Neuronal stem cell (in vitro differentiated cells): ENCODE measurements at regions not wholly inside any gene's neighbourhood (a gene's known extent, or its start where the extent isn't known, plus 50 kb on each side); places are given as distances from the start of the nearest gene placed in this dataset.

Experiments
- DNase-seq: peaks from one replicate; pipeline ENCODE4 v3.0.0-alpha.2; 2013; ENCODE audit warnings: low spot score
- H2AFZ ChIP-seq: one replicate; pipeline ENCODE4 v1.6.1; 2013; ENCODE audit warnings: mild to moderate bottlenecking, low read length, inconsistent platforms
- H2AK5ac ChIP-seq: 2 replicates; pipeline ENCODE4 v1.6.1; 2013; ENCODE audit warnings: low read depth, mild to moderate bottlenecking, inconsistent platforms, low read length, moderate library complexity, mixed read lengths
- H2BK120ac ChIP-seq: 2 replicates; pipeline ENCODE4 v1.6.1; 2013; ENCODE audit warnings: low read depth, mild to moderate bottlenecking, inconsistent platforms, low read length, moderate library complexity, mixed read lengths
- H2BK12ac ChIP-seq: one replicate; pipeline ENCODE4 v1.6.1; 2013; ENCODE audit warnings: low read length, inconsistent platforms
- H2BK15ac ChIP-seq: 2 replicates; pipeline ENCODE4 v1.6.1; 2013; ENCODE audit warnings: mild to moderate bottlenecking, low read length, inconsistent platforms, mixed read lengths
- H2BK5ac ChIP-seq: one replicate; pipeline ENCODE4 v1.6.1; 2013; ENCODE audit warnings: inconsistent platforms, mild to moderate bottlenecking, low read length, moderate library complexity
- H3K14ac ChIP-seq: one replicate; pipeline ENCODE4 v1.6.1; 2013; ENCODE audit warnings: low read length, inconsistent platforms
- H3K18ac ChIP-seq: 2 replicates; pipeline ENCODE4 v1.6.1; 2013; ENCODE audit warnings: low read length, inconsistent platforms
- H3K23ac ChIP-seq: 2 replicates; pipeline ENCODE4 v1.6.1; 2013; ENCODE audit warnings: low read depth, mild to moderate bottlenecking, mixed read lengths, low read length, inconsistent platforms; ENCODE audit not compliant: poor library complexity
- H3K27ac ChIP-seq: replicated peaks from 3 replicates; pipeline ENCODE4 v1.5.1; 2013; ENCODE audit warnings: low read length, inconsistent platforms
- H3K27me3 ChIP-seq, 3 experiments: 2 replicates each; pipeline ENCODE4 v1.6.1; 2013; ENCODE audit warnings: low read length in 3 of 3, mild to moderate bottlenecking in 2 of 3, inconsistent platforms in 1 of 3, low read depth in 1 of 3, mixed read lengths in 1 of 3, moderate library complexity in 1 of 3; ENCODE audit not compliant: control insufficient read depth in 3 of 3, insufficient read depth in 3 of 3
- H3K36me3 ChIP-seq, 2 donors: replicated peaks in 1 of 2; 2 replicates each; pipeline ENCODE4 v1.6.1; 2013; ENCODE audit warnings: low read length in 2 of 2; ENCODE audit not compliant: control insufficient read depth in 2 of 2, insufficient read depth in 2 of 2
- H3K4ac ChIP-seq: 2 replicates; pipeline ENCODE4 v1.6.1; 2013; ENCODE audit warnings: inconsistent platforms, mild to moderate bottlenecking, low read length, moderate library complexity
- H3K4me1 ChIP-seq, 2 donors: 1 replicate in 1 of 2; 2 replicates in 1 of 2; pipeline ENCODE4 v1.6.1; 2013; ENCODE audit warnings: low read length in 2 of 2, low read depth in 1 of 2; ENCODE audit not compliant: control insufficient read depth in 2 of 2, insufficient read depth in 1 of 2
- H3K4me2 ChIP-seq: one replicate; pipeline ENCODE4 v1.6.1; 2013; ENCODE audit warnings: mild to moderate bottlenecking, low read length, inconsistent platforms; ENCODE audit not compliant: insufficient read depth, poor library complexity, severe bottlenecking
- H3K4me3 ChIP-seq, 2 donors: 2 replicates each; pipeline ENCODE4 v1.5.1; 2013; ENCODE audit warnings: low read length in 2 of 2, mild to moderate bottlenecking in 2 of 2, inconsistent platforms in 1 of 2, moderate library complexity in 1 of 2
- H3K79me1 ChIP-seq: one replicate; pipeline ENCODE4 v1.6.1; 2013; ENCODE audit warnings: low read depth, mild to moderate bottlenecking, inconsistent platforms, low read length, moderate library complexity
- H3K9ac ChIP-seq: one replicate; pipeline ENCODE4 v1.6.1; 2013; ENCODE audit warnings: mild to moderate bottlenecking, low read depth, low read length, inconsistent platforms; ENCODE audit not compliant: poor library complexity
- H3K9me3 ChIP-seq, 2 donors: replicated peaks in 1 of 2; 2 replicates each; pipeline versions ENCODE3 to v1.6.1; 2013; ENCODE audit warnings: low read length in 2 of 2, mild to moderate bottlenecking in 2 of 2, inconsistent platforms in 1 of 2, low read depth in 1 of 2, mixed read lengths in 1 of 2, moderate library complexity in 1 of 2; ENCODE audit not compliant: control insufficient read depth in 2 of 2, insufficient read depth in 1 of 2
- H4K8ac ChIP-seq: one replicate; pipeline ENCODE4 v1.6.1; 2013; ENCODE audit warnings: low read depth, mild to moderate bottlenecking, inconsistent platforms, low read length, moderate library complexity
- H4K91ac ChIP-seq: one replicate; pipeline ENCODE4 v1.6.1; 2013; ENCODE audit warnings: low read length, low read depth, mild to moderate bottlenecking, inconsistent platforms; ENCODE audit not compliant: poor library complexity
- WGBS, 2 donors: extraction: QIAGEN DNeasy Blood & Tissue Kit; methylation state at CpG; one replicate each; pipeline ENCODE4 v1.1.7; 2013; ENCODE audit warnings: missing lambda C conversion rate in 2 of 2, mixed read lengths in 1 of 2; ENCODE audit not compliant: insufficient read length in 2 of 2, insufficient replicate concordance in 1 of 2; ENCODE audit errors: extremely low coverage in 2 of 2; 5-methylcytosine and 5-hydroxymethylcytosine counted together

- H2BK5ac ChIP-seq: no peak overlapping the region
- no peaks in the 10 kb centered on the region for H3K27me3 ChIP-seq
- no peak overlapping the region for H3K9ac ChIP-seq
- no peak overlapping the region for H3K4ac ChIP-seq
- no peak overlapping the region for H2BK12ac ChIP-seq
- no peak overlapping the region for H2BK120ac ChIP-seq
- H3K4me1 ChIP-seq: no peaks in the 10 kb centered on the region
- H4K8ac ChIP-seq: no peak overlapping the region
- H3K4me2 ChIP-seq: no peak overlapping the region
- H3K79me1 ChIP-seq: no peaks in the 10 kb centered on the region
- DNase-seq: no peak
- H3K23ac ChIP-seq: no peak overlapping the region
- no CpG with 5 or more reads among the region's 2 CpGs for WGBS, 2 donors
- H3K27ac ChIP-seq: no peak overlapping the region
- H3K18ac ChIP-seq: no peak overlapping the region
- no peaks in the 10 kb centered on the region for H3K36me3 ChIP-seq
- no peak overlapping the region for H2BK15ac ChIP-seq
- H2AK5ac ChIP-seq: no peak overlapping the region
- H4K91ac ChIP-seq: no peak overlapping the region
- H3K9me3 ChIP-seq: no peaks in the 10 kb centered on the region
- no peak overlapping the region for H2AFZ ChIP-seq
- no peak overlapping the region for H3K4me3 ChIP-seq
- no peak overlapping the region for H3K14ac ChIP-seq
Measured at GRCh38 chr3:176926688-176927087, 270.6 kb downstream of the TBL1XR1 start.

GRCh38 chr3:176926034-176926433, 271.2 kb downstream of the TBL1XR1 start:
- Histone ChIP-seq H3K18ac (no peak overlapping the region), H3K4me1 (no peaks in the 10 kb centered on the region), H4K91ac (no peak overlapping the region), H3K27me3 (no peaks in the 10 kb centered on the region), H3K27ac (no peak overlapping the region), H4K8ac (no peak overlapping the region), H3K9me3 (no peaks in the 10 kb centered on the region), H2AK5ac (no peak overlapping the region), H3K79me1 (no peaks in the 10 kb centered on the region), H2BK120ac (no peak overlapping the region), H2BK15ac (no peak overlapping the region), H3K4me2 (no peak overlapping the region), H3K9ac (no peak overlapping the region), H3K23ac (no peak overlapping the region), H3K4me3 (no peak overlapping the region), H3K4ac (no peak overlapping the region), H3K36me3 (no peaks in the 10 kb centered on the region), H2BK5ac (no peak overlapping the region), H3K14ac (no peak overlapping the region), H2BK12ac (no peak overlapping the region), H2AFZ (no peak overlapping the region)
- no CpG with 5 or more reads among the region's 3 CpGs for WGBS, 2 donors
- DNase-seq: no peak

GRCh38 chr3:176920766-176921160, 276.5 kb downstream of the TBL1XR1 start:
- H2AFZ ChIP-seq: peak overlapping the region; percentile 51
- DNase-seq: no peak
- no peaks in the 10 kb centered on the region for H3K27me3 ChIP-seq
- H3K4me3 ChIP-seq: no peak overlapping the region
- H3K4me2 ChIP-seq: no peak overlapping the region
- H3K9ac ChIP-seq: no peak overlapping the region
- H2BK12ac ChIP-seq: no peak overlapping the region
- no peak overlapping the region for H4K91ac ChIP-seq
- no peaks in the 10 kb centered on the region for H3K79me1 ChIP-seq
- no peak overlapping the region for H3K23ac ChIP-seq
- no peak overlapping the region for H4K8ac ChIP-seq
- no CpG with 5 or more reads among the region's 5 CpGs for whole genome bisulfite sequencing, 2 donors
- H2AK5ac ChIP-seq: no peak overlapping the region
- no peak overlapping the region for H3K4ac ChIP-seq
- no peak overlapping the region for H3K14ac ChIP-seq
- no peak overlapping the region for H2BK120ac ChIP-seq
- no peak overlapping the region for H3K27ac ChIP-seq
- H2BK5ac ChIP-seq: no peak overlapping the region
- no peaks in the 10 kb centered on the region for H3K9me3 ChIP-seq
- H3K4me1 ChIP-seq: peaks cover 0 to 2% of the 10 kb centered on the region in 2 donors
- H2BK15ac ChIP-seq: no peak overlapping the region
- no peak overlapping the region for H3K18ac ChIP-seq
- H3K36me3 ChIP-seq: no peaks in the 10 kb centered on the region

GRCh38 chr3:176919836-176920765, 277.2 kb downstream of the TBL1XR1 start:
- H3K9ac ChIP-seq: no peak overlapping the region
- DNase-seq: no peak
- peak overlapping the region; percentile 51 for H2AFZ ChIP-seq
- H3K36me3 ChIP-seq: no peaks in the 10 kb centered on the region
- H3K9me3 ChIP-seq: no peaks in the 10 kb centered on the region
- no peak overlapping the region for H4K91ac ChIP-seq
- H2BK15ac ChIP-seq: no peak overlapping the region
- no peaks in the 10 kb centered on the region for H3K27me3 ChIP-seq
- no peak overlapping the region for H2AK5ac ChIP-seq
- no peak overlapping the region for H3K18ac ChIP-seq
- H2BK5ac ChIP-seq: no peak overlapping the region
- no peak overlapping the region for H3K23ac ChIP-seq
- no peak overlapping the region for H3K4me3 ChIP-seq
- no peak overlapping the region for H3K4me2 ChIP-seq
- H3K79me1 ChIP-seq: no peaks in the 10 kb centered on the region
- no peak overlapping the region for H3K4ac ChIP-seq
- WGBS, 2 donors: no CpG with 5 or more reads among the region's 11 CpGs
- no peak overlapping the region for H2BK120ac ChIP-seq
- H3K14ac ChIP-seq: no peak overlapping the region
- H4K8ac ChIP-seq: no peak overlapping the region
- peaks cover 0 to 2% of the 10 kb centered on the region in 2 donors for H3K4me1 ChIP-seq
- no peak overlapping the region for H3K27ac ChIP-seq
- H2BK12ac ChIP-seq: no peak overlapping the region
